ENCODE measurements at regions not wholly inside any gene's neighbourhood (a gene's known extent, or its start where the extent isn't known, plus 50 kb on each side); places are given as distances from the start of the nearest gene placed in this dataset.

DNA sequence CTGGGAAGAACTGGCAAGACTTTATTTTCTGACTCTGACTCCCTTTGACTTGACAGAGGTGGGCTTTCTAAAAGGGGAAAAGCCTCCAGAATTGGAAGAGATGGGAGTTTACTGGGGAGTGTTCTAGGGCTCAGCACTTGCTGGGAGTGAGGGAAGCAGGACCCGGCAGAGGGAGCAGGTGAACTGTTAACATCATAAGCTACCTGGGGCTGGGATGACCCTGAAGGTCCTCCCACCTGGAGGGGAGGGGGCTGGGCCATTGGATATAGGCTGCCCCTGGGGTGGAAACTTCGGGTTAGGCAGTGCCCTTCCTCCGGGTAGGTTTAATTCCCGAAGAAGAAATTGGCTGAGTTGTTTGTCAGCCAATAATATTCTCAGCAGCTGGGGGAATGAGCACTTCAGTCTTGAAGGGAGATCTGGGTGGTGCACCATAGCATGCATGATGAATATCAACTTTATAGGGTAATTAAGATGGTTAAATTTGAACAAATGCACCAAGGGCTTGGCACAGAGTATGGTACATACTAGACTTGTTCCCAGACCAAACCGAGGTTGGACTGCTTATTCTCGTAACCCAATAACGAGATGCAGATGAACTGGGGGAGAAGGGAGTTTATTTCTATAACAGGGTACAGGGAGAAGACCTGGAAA is 337.0 kb downstream of the HAPSTR1 start:
- TF ChIP-seq CTCF (IDR thresholded peaks at IDR 0.05; ENCODE audit: low read depth, low read length, poor library complexity, severe bottlenecking) (no peak), EZH2phosphoT487 (IDR thresholded peaks at IDR 0.05; ENCODE audit: borderline replicate concordance, low read length) (no peak)

Measured in DOHH2 (cell line).